GM12878 (cell line): ENCODE measurements at regions not wholly inside any gene's neighbourhood (a gene's known extent, or its start where the extent isn't known, plus 50 kb on each side); places are given as distances from the start of the nearest gene placed in this dataset.

Experiments
- ATAC-seq: fragments of 200-7000 bp; cut with Tn5 transposase; 3 replicates; pipeline ENCODE4 v1.9.1; 2020; ENCODE audit warnings: mild to moderate bottlenecking, moderate library complexity
- BruUV-seq: library from RNA; stranded (reverse); fragments of 400-500 nt; replicated peaks from 2 replicates; lab custom pipeline; 2021; lab: Mats Ljungman, UMichigan
- CTCF ChIA-PET: fragments of 300-600 bp; sonication (Branson Sonifier 250); formaldehyde crosslinking; extraction: SDS; loops from one replicate; lab custom pipeline; 2021; ENCODE audit warnings: inconsistent platforms; lab: Yijun Ruan, JAX
- POLR2A ChIA-PET: fragments of 350-600 bp; formaldehyde crosslinking; extraction: SDS; loops from one replicate; lab custom pipeline; 2021; ENCODE audit warnings: inconsistent platforms; lab: Charles Lee
- RAD21 ChIA-PET: fragments of 300-600 bp; sonication (Branson Sonifier 250); formaldehyde crosslinking; loops from one replicate; lab custom pipeline; 2023; ENCODE audit warnings: antibody characterized with exemption; ENCODE audit not compliant: unreplicated experiment; lab: Charles Lee
- SMC1A ChIA-PET: fragments of 300-600 bp; sonication (Branson Sonifier 250); formaldehyde crosslinking; loops from one replicate; lab custom pipeline; 2023; ENCODE audit not compliant: unreplicated experiment, uncharacterized antibody; lab: Charles Lee
- DNase-seq: peaks from one replicate; pipeline ENCODE4 v3.0.0-alpha.2; 2011; ENCODE audit warnings: low read depth, low spot score
- FAIRE-seq: peaks from 3 replicates; lab custom pipeline; 2011; peaks lifted over from hg19 to GRCh38; lab: Jason Lieb, UNC
- H2AFZ ChIP-seq: 2 replicates; pipeline ENCODE4 v1.6.0; 2011; ENCODE audit warnings: low read depth, low read length, control low read depth; ENCODE audit not compliant: control insufficient read depth
- H3K27ac ChIP-seq: 2 replicates; pipeline ENCODE4 v1.5.1; 2011; ENCODE audit warnings: control low read depth; ENCODE audit not compliant: control insufficient read depth, insufficient read depth
- H3K27me3 ChIP-seq, 2 experiments: replicated peaks in 1 of 2; 2 replicates each; pipeline versions ENCODE4 v1.6.0 to v1.6.1; 2011; ENCODE audit warnings: low read length in 1 of 2; ENCODE audit not compliant: control insufficient read depth in 2 of 2, insufficient read depth in 2 of 2
- H3K36me3 ChIP-seq, 2 experiments: 2 replicates each; pipeline ENCODE4 v1.5.1; 2011; ENCODE audit warnings: low read length in 1 of 2; ENCODE audit not compliant: control insufficient read depth in 2 of 2, insufficient read depth in 2 of 2
- H3K4me1 ChIP-seq: 2 replicates; pipeline ENCODE4 v1.6.1; 2011; ENCODE audit warnings: mild to moderate bottlenecking, low read length, moderate library complexity, mixed read lengths; ENCODE audit not compliant: control insufficient read depth, insufficient read depth
- H3K4me2 ChIP-seq: 2 replicates; pipeline ENCODE4 v1.6.0; 2011; ENCODE audit warnings: control low read depth; ENCODE audit not compliant: control insufficient read depth, insufficient read depth
- H3K4me3 ChIP-seq: fragments of 200-600 bp; sonication (generic); 2 replicates; pipeline ENCODE4 v1.5.1; 2016
- H3K79me2 ChIP-seq: 2 replicates; pipeline ENCODE4 v1.6.0; 2011; ENCODE audit warnings: low read length; ENCODE audit not compliant: control insufficient read depth, insufficient read depth
- H3K9ac ChIP-seq: 2 replicates; pipeline ENCODE4 v1.8.0; 2011; ENCODE audit warnings: low read length, control low read depth, mixed read lengths; ENCODE audit not compliant: control insufficient read depth, insufficient read depth
- H3K9me3 ChIP-seq: replicated peaks from 3 replicates; pipeline ENCODE4 v1.5.1; 2011; ENCODE audit warnings: mild to moderate bottlenecking, low read length; ENCODE audit not compliant: control insufficient read depth, insufficient read depth
- H4K20me1 ChIP-seq: 2 replicates; pipeline ENCODE4 v1.6.0; 2011; ENCODE audit not compliant: control insufficient read depth, insufficient read depth
- CHD4 ChIP-seq: fragments of 200-600 bp; sonication (generic); IDR thresholded peaks from 2 replicates; pipeline ENCODE4 v1.6.1; 2016; ENCODE audit warnings: mild to moderate bottlenecking
- HDAC6 ChIP-seq: fragments of 200-600 bp; sonication (generic); IDR thresholded peaks from one replicate; pipeline ENCODE4 v1.8.0; 2017; ENCODE audit warnings: antibody characterized with exemption; ENCODE audit not compliant: unreplicated experiment
- MTA2 ChIP-seq: fragments of 450-650 bp; IDR thresholded peaks from 2 replicates; pipeline ENCODE4 v1.6.1; 2016; ENCODE audit warnings: low read depth, mild to moderate bottlenecking, moderate library complexity
- NKRF ChIP-seq: fragments of 450-650 bp; conservative IDR thresholded peaks from 2 replicates; pipeline ENCODE4 v1.6.1; 2017; ENCODE audit warnings: mild to moderate bottlenecking, moderate library complexity
- NRF1 ChIP-seq: conservative IDR thresholded peaks from 2 replicates; pipeline ENCODE4 v1.6.1; 2011; ENCODE audit warnings: mild to moderate bottlenecking, low read depth, low read length, improper control_type of control experiment
- PKNOX1 ChIP-seq: fragments of 450-650 bp; IDR thresholded peaks from 2 replicates; pipeline ENCODE4 v1.6.1; 2016; ENCODE audit warnings: mild to moderate bottlenecking
- RAD21 ChIP-seq: IDR thresholded peaks from 2 replicates; pipeline ENCODE4 v1.6.1; 2011; ENCODE audit warnings: mild to moderate bottlenecking, low read depth, low read length, moderate library complexity; ENCODE audit not compliant: insufficient read depth
- RUNX3 ChIP-seq: IDR thresholded peaks from 2 replicates; pipeline ENCODE4 v1.6.1; 2012; ENCODE audit warnings: low read length, inconsistent platforms
- SIX5 ChIP-seq: IDR thresholded peaks from 2 replicates; pipeline ENCODE4 v1.6.1; 2011; ENCODE audit warnings: mild to moderate bottlenecking, low read depth, low read length, moderate library complexity; ENCODE audit not compliant: severe bottlenecking
- SKIL ChIP-seq: fragments of 450-650 bp; IDR thresholded peaks from 2 replicates; pipeline ENCODE4 v1.6.1; 2017; ENCODE audit warnings: mild to moderate bottlenecking, low read depth, inconsistent platforms; ENCODE audit not compliant: poor library complexity, severe bottlenecking
- SRF ChIP-seq, 2 experiments: IDR thresholded peaks; 2 replicates each; pipeline ENCODE4 v1.6.1; 2011; ENCODE audit warnings: low read depth in 2 of 2, low read length in 2 of 2, mild to moderate bottlenecking in 1 of 2, moderate library complexity in 1 of 2
- ZNF622 ChIP-seq: fragments of 450-650 bp; IDR thresholded peaks from 2 replicates; pipeline ENCODE4 v1.6.1; 2017; ENCODE audit warnings: mild to moderate bottlenecking, inconsistent platforms
- WGBS: methylation state at CpG from one replicate; pipeline ENCODE4 v1.1.6; 2016; ENCODE audit warnings: low lambda C conversion rate; ENCODE audit not compliant: insufficient replicate concordance, insufficient coverage; ENCODE audit errors: missing lambda C conversion rate; 5-methylcytosine and 5-hydroxymethylcytosine counted together
- in situ Hi-C: fragments of 300-500 bp; cut with MboI; formaldehyde crosslinking; loops from 9 replicates; pipeline ENCODE4 v1.14.3; 2018; ENCODE audit warnings: mixed read lengths
- intact Hi-C: fragments of 100-400 bp; cut with micrococcal nuclease; formaldehyde crosslinking; loops from one replicate; pipeline ENCODE4 v1.14.2; 2022; ENCODE audit not compliant: unreplicated experiment

- Histone ChIP-seq H2AFZ (no peak overlapping the region), H4K20me1 (no peaks in the 10 kb centered on the region), H3K4me3 (no peak overlapping the region), H3K4me1 (peaks cover 12% of the 10 kb centered on the region), H3K9me3 (no peaks in the 10 kb centered on the region), H3K4me2 (no peak overlapping the region), H3K79me2 (no peaks in the 10 kb centered on the region), H3K27me3 (no peaks in the 10 kb centered on the region), H3K36me3 (no peaks in the 10 kb centered on the region), H3K9ac (no peak overlapping the region)
- FAIRE-seq (no peak), ATAC-seq (no peak), DNase-seq (no peak)
- intact Hi-C loops, result no loop called here
- ChIA-PET RAD21 (no interaction called here), SMC1A (no interaction called here), POLR2A (no interaction called here), CTCF (no interaction called here)
- in situ Hi-C loops, result no loop called here
- 66% methylated on average over 9 of the region's 9 CpGs for WGBS
- TF ChIP-seq SIX5, result no peak
- TF ChIP-seq RAD21, result no peak
- no peak for TF ChIP-seq NKRF
- TF ChIP-seq CHD4, result no peak
- no peak for TF ChIP-seq PKNOX1
- no peak for TF ChIP-seq ZNF622
- TF ChIP-seq HDAC6, result no peak
- no peak for TF ChIP-seq SKIL
- TF ChIP-seq NRF1, result no peak
- TF ChIP-seq SRF (IDR thresholded peaks at IDR 0.05; ENCODE audit: low read depth in 2 of 2, low read length in 2 of 2), result no peak
- no peak for TF ChIP-seq MTA2
- no peak for TF ChIP-seq RUNX3
- TF ChIP-seq, all 136 proteins: peak for 0
- no TSS peak for BruUV-seq
- H3K27ac ChIP-seq, result no peak overlapping the region
Measured at GRCh38 chr5:173531863-173532262, 84.6 kb downstream of the BOD1 start.
